ENCODE measurements at regions not wholly inside any gene's neighbourhood (a gene's known extent, or its start where the extent isn't known, plus 50 kb on each side); places are given as distances from the start of the nearest gene placed in this dataset.

GRCh38 chr14:83520837-83521236, 1987.2 kb upstream of the SEL1L start:
- Histone ChIP-seq H3K4me1 (no peaks in the 10 kb centered on the region), H3K27ac (no peak overlapping the region), H3K9me3 (no peaks in the 10 kb centered on the region), H3K36me3 (no peaks in the 10 kb centered on the region), H3K4me3 (no peak overlapping the region), H3K27me3 (no peaks in the 10 kb centered on the region)
- intact Hi-C loops (cut with DNase I) = no loop called here
- no peak for DNase-seq (ENCODE audit: extremely low spot score in 2 of 2)
- TF ChIP-seq CTCF (IDR thresholded peaks at IDR 0.05) (no peak), POLR2AphosphoS5 (IDR thresholded peaks at IDR 0.05; ENCODE audit: insufficient read depth in 1 of 2, low read depth in 1 of 2) (no peak), POLR2A (IDR thresholded peaks at IDR 0.05) (no peak)

GRCh38 chr14:83529531-83529930, 1995.9 kb upstream of the SEL1L start:
- TF ChIP-seq POLR2A (IDR thresholded peaks at IDR 0.05) (no peak), POLR2AphosphoS5 (IDR thresholded peaks at IDR 0.05; ENCODE audit: insufficient read depth in 1 of 2, low read depth in 1 of 2) (no peak), CTCF (IDR thresholded peaks at IDR 0.05) (no peak)
- intact Hi-C loops (cut with DNase I) = no loop called here

GRCh38 chr14:83533734-83534133, 1996.2 kb upstream of the FLRT2 start:
- DNase-seq (ENCODE audit: extremely low spot score in 2 of 2) = no peak
- intact Hi-C loops (cut with DNase I) = no loop called here
- no peaks in the 10 kb centered on the region for H3K27me3 ChIP-seq

More at GRCh38 chr14:83529531-83529930, 1995.9 kb upstream of the SEL1L start:
- DNase-seq (ENCODE audit: extremely low spot score in 2 of 2) = no peak
- Histone ChIP-seq H3K4me3 (no peak overlapping the region), H3K9me3 (no peaks in the 10 kb centered on the region), H3K36me3 (no peaks in the 10 kb centered on the region), H3K27me3 (no peaks in the 10 kb centered on the region), H3K4me1 (no peaks in the 10 kb centered on the region), H3K27ac (no peak overlapping the region)

GRCh38 chr14:83534995-83535394, 1994.9 kb upstream of the FLRT2 start:
- H3K9me3 ChIP-seq = no peaks in the 10 kb centered on the region
- H3K27ac ChIP-seq = no peak overlapping the region
- no peaks in the 10 kb centered on the region for H3K4me1 ChIP-seq
- DNase-seq (ENCODE audit: extremely low spot score in 2 of 2) = no peak
- H3K27me3 ChIP-seq = no peaks in the 10 kb centered on the region
- no peaks in the 10 kb centered on the region for H3K36me3 ChIP-seq
- no peak overlapping the region for H3K4me3 ChIP-seq
- TF ChIP-seq POLR2AphosphoS5 (IDR thresholded peaks at IDR 0.05; ENCODE audit: insufficient read depth in 1 of 2, low read depth in 1 of 2) (no peak), POLR2A (IDR thresholded peaks at IDR 0.05) (no peak), CTCF (IDR thresholded peaks at IDR 0.05) (no peak)
- intact Hi-C loops (cut with DNase I) = no loop called here

More at GRCh38 chr14:83533734-83534133, 1996.2 kb upstream of the FLRT2 start:
- no peak for TF ChIP-seq POLR2AphosphoS5 (IDR thresholded peaks at IDR 0.05; ENCODE audit: insufficient read depth in 1 of 2, low read depth in 1 of 2)
- H3K9me3 ChIP-seq = no peaks in the 10 kb centered on the region
- H3K4me1 ChIP-seq = no peaks in the 10 kb centered on the region
- no peaks in the 10 kb centered on the region for H3K36me3 ChIP-seq
- H3K4me3 ChIP-seq = no peak overlapping the region
- H3K27ac ChIP-seq = no peak overlapping the region

GRCh38 chr14:83535444-83535843, 1994.5 kb upstream of the FLRT2 start:
- Histone ChIP-seq H3K4me3 (no peak overlapping the region), H3K36me3 (no peaks in the 10 kb centered on the region), H3K4me1 (no peaks in the 10 kb centered on the region), H3K9me3 (no peaks in the 10 kb centered on the region), H3K27ac (no peak overlapping the region), H3K27me3 (no peaks in the 10 kb centered on the region)
- DNase-seq (ENCODE audit: extremely low spot score in 2 of 2) = no peak
- TF ChIP-seq POLR2AphosphoS5 (IDR thresholded peaks at IDR 0.05; ENCODE audit: insufficient read depth in 1 of 2, low read depth in 1 of 2) = no peak
- TF ChIP-seq POLR2A (IDR thresholded peaks at IDR 0.05) = no peak
- TF ChIP-seq CTCF (IDR thresholded peaks at IDR 0.05) = no peak
- intact Hi-C loops (cut with DNase I) = no loop called here

Data from vagina (tissue), 2 donors.